Progenitor cell of endocrine pancreas (in vitro differentiated cells): ENCODE measurements at regions not wholly inside any gene's neighbourhood (a gene's known extent, or its start where the extent isn't known, plus 50 kb on each side); places are given as distances from the start of the nearest gene placed in this dataset.
"Not testable (repeated sequence)": the region's sequence is repeated elsewhere in the genome, so short reads cannot be mapped to it uniquely, and the experiment has no call there.

Source experiments
- DNase-seq: peaks from one replicate; pipeline ENCODE4 v3.0.0; 2021; ENCODE audit warnings: low spot score; ENCODE audit not compliant: unreplicated experiment
- H3K27ac Mint-ChIP-seq: 2 replicates; pipeline ENCODE4 v1.8.0; 2021; ENCODE audit warnings: mild to moderate bottlenecking, moderate library complexity, mixed read lengths
- H3K27me3 Mint-ChIP-seq: 2 replicates; pipeline ENCODE4 v1.8.0; 2021; ENCODE audit warnings: mixed read lengths
- H3K36me3 Mint-ChIP-seq: 2 replicates; pipeline ENCODE4 v1.8.0; 2022; ENCODE audit warnings: mixed read lengths; ENCODE audit not compliant: insufficient read depth
- H3K4me1 Mint-ChIP-seq: 2 replicates; pipeline ENCODE4 v1.8.0; 2021; ENCODE audit warnings: low read depth, mixed read lengths
- H3K4me3 Mint-ChIP-seq: 2 replicates; pipeline ENCODE4 v1.8.0; 2021; ENCODE audit warnings: low read depth, mild to moderate bottlenecking, moderate library complexity, mixed read lengths
- H3K9me3 Mint-ChIP-seq: 2 replicates; pipeline ENCODE4 v1.8.0; 2021; ENCODE audit warnings: low read depth, mixed read lengths
- CTCF ChIP-seq: fragments of 200-600 bp; sonication (generic); IDR thresholded peaks from one replicate; pipeline ENCODE4 v1.5.0; 2021; ENCODE audit warnings: antibody characterized with exemption, mild to moderate bottlenecking; ENCODE audit not compliant: unreplicated experiment

- no peak for DNase-seq
- no peak overlapping the region for H3K4me3 Mint-ChIP-seq
- H3K27ac Mint-ChIP-seq: no peak overlapping the region
- no peaks in the 10 kb centered on the region for H3K4me1 Mint-ChIP-seq
- no peak for TF ChIP-seq CTCF
- H3K36me3 Mint-ChIP-seq: no peaks in the 10 kb centered on the region
- H3K9me3 Mint-ChIP-seq: no peaks in the 10 kb centered on the region
- H3K27me3 Mint-ChIP-seq: no peaks in the 10 kb centered on the region
Observed at GRCh38 chr6:8845690-8846089, 410.3 kb upstream of the SLC35B3 start.

GRCh38 chr6:8844968-8845367, 409.6 kb upstream of the SLC35B3 start:
- Mint-ChIP-seq H3K9me3 (no peaks in the 10 kb centered on the region), H3K27me3 (no peaks in the 10 kb centered on the region), H3K27ac (no peak overlapping the region), H3K4me1 (no peaks in the 10 kb centered on the region), H3K4me3 (no peak overlapping the region), H3K36me3 (no peaks in the 10 kb centered on the region)
- TF ChIP-seq CTCF: no peak
- no peak for DNase-seq

- Mint-ChIP-seq H3K9me3 (no peaks in the 10 kb centered on the region), H3K36me3 (no peaks in the 10 kb centered on the region), H3K4me1 (no peaks in the 10 kb centered on the region), H3K4me3 (no peak overlapping the region), H3K27me3 (no peaks in the 10 kb centered on the region), H3K27ac (no peak overlapping the region)
- DNase-seq: no peak
- TF ChIP-seq CTCF: no peak
Observed at GRCh38 chr6:8839626-8840025, 404.3 kb upstream of the SLC35B3 start.

- no peaks in the 10 kb centered on the region for H3K27me3 Mint-ChIP-seq
- no peak for DNase-seq
- H3K36me3 Mint-ChIP-seq: no peaks in the 10 kb centered on the region
- TF ChIP-seq CTCF: no peak
- H3K27ac Mint-ChIP-seq: no peak overlapping the region
- H3K4me3 Mint-ChIP-seq: no peak overlapping the region
- no peaks in the 10 kb centered on the region for H3K9me3 Mint-ChIP-seq
- no peaks in the 10 kb centered on the region for H3K4me1 Mint-ChIP-seq
Observed at GRCh38 chr6:8837343-8837742, 402.0 kb upstream of the SLC35B3 start.

GRCh38 chr6:8832695-8833094, 397.4 kb upstream of the SLC35B3 start:
- H3K4me1 Mint-ChIP-seq, H3K27me3 Mint-ChIP-seq, H3K36me3 Mint-ChIP-seq, H3K27ac Mint-ChIP-seq, H3K9me3 Mint-ChIP-seq, DNase-seq, H3K4me3 Mint-ChIP-seq: not testable (repeated sequence)

- Mint-ChIP-seq H3K4me1 (no peaks in the 10 kb centered on the region), H3K36me3 (no peaks in the 10 kb centered on the region), H3K4me3 (no peak overlapping the region), H3K9me3 (peaks cover 3% of the 10 kb centered on the region), H3K27ac (no peak overlapping the region), H3K27me3 (no peaks in the 10 kb centered on the region)
- DNase-seq: no peak
- no peak for TF ChIP-seq CTCF
Observed at GRCh38 chr6:8831366-8832152, 396.2 kb upstream of the SLC35B3 start.
